SK-N-SH treated with all-trans-retinoic acid at 6 μM for 48 hours (cell line): ENCODE measurements at regions not wholly inside any gene's neighbourhood (a gene's known extent, or its start where the extent isn't known, plus 50 kb on each side); places are given as distances from the start of the nearest gene placed in this dataset.

Source experiments
- ATAC-seq: fragments of 200-7000 bp; cut with Tn5 transposase; 3 replicates; pipeline ENCODE4 v1.9.1; 2020; ENCODE audit warnings: mild to moderate bottlenecking, moderate library complexity
- ARNTL ChIP-seq: fragments of 450-650 bp; formaldehyde crosslinking; IDR thresholded peaks from 2 replicates; pipeline ENCODE4 v1.5.0; 2020; ENCODE audit warnings: low read depth, mild to moderate bottlenecking, moderate library complexity, borderline replicate concordance
- BACH2 ChIP-seq: fragments of 250-450 bp; sonication (Bioruptor Pico); IDR thresholded peaks from 2 replicates; pipeline ENCODE4 v1.9.0; 2021; ENCODE audit warnings: mild to moderate bottlenecking, borderline replicate concordance
- CSDC2 ChIP-seq: fragments of 250-450 bp; sonication (Bioruptor Pico); IDR thresholded peaks from 2 replicates; pipeline ENCODE4 v1.5.0; 2020; ENCODE audit warnings: mild to moderate bottlenecking, moderate library complexity
- ESRRG ChIP-seq: fragments of 250-450 bp; sonication (Bioruptor Pico); IDR thresholded peaks from 2 replicates; pipeline ENCODE4 v1.6.1; 2021; ENCODE audit warnings: mild to moderate bottlenecking
- GLIS3 ChIP-seq: fragments of 250-450 bp; sonication (Bioruptor Pico); IDR thresholded peaks from 2 replicates; pipeline ENCODE4 v1.5.0; 2020; ENCODE audit warnings: mild to moderate bottlenecking, moderate library complexity
- ISL1 ChIP-seq: fragments of 250-450 bp; sonication (Bioruptor Pico); IDR thresholded peaks from 2 replicates; pipeline ENCODE4 v2.1.2; 2022; ENCODE audit warnings: mild to moderate bottlenecking, moderate library complexity
- OSR1 ChIP-seq: fragments of 250-450 bp; sonication (Bioruptor Pico); IDR thresholded peaks from 2 replicates; pipeline ENCODE4 v1.8.0; 2022; ENCODE audit warnings: moderate library complexity, mild to moderate bottlenecking, inconsistent platforms
- PATZ1 ChIP-seq: fragments of 250-450 bp; sonication (Bioruptor Pico); IDR thresholded peaks from 2 replicates; pipeline ENCODE4 v1.8.0; 2020; ENCODE audit warnings: mild to moderate bottlenecking, moderate library complexity, borderline replicate concordance
- PPARA ChIP-seq: fragments of 250-450 bp; sonication (Bioruptor Pico); IDR thresholded peaks from 2 replicates; pipeline ENCODE4 v1.5.0; 2020; ENCODE audit warnings: mild to moderate bottlenecking, borderline replicate concordance
- RARB ChIP-seq: fragments of 250-450 bp; sonication (Bioruptor Pico); IDR thresholded peaks from 2 replicates; pipeline ENCODE4 v1.8.0; 2021; ENCODE audit warnings: mild to moderate bottlenecking, moderate library complexity
- SNAI2 ChIP-seq: fragments of 250-450 bp; sonication (Bioruptor Pico); IDR thresholded peaks from 2 replicates; pipeline ENCODE4 v1.5.0; 2020; ENCODE audit warnings: mild to moderate bottlenecking, moderate library complexity
- TCF4 ChIP-seq: fragments of 250-450 bp; sonication (Bioruptor Pico); IDR thresholded peaks from 2 replicates; pipeline ENCODE4 v1.8.0; 2021; ENCODE audit warnings: mild to moderate bottlenecking, moderate library complexity, borderline replicate concordance
- TOX ChIP-seq: fragments of 250-450 bp; sonication (Bioruptor Pico); IDR thresholded peaks from 2 replicates; pipeline ENCODE4 v1.8.0; 2021; ENCODE audit warnings: mild to moderate bottlenecking, moderate library complexity, borderline replicate concordance
- ZC3H10 ChIP-seq: fragments of 250-450 bp; sonication (Bioruptor Pico); IDR thresholded peaks from 2 replicates; pipeline ENCODE4 v1.5.1; 2021; ENCODE audit warnings: mild to moderate bottlenecking, moderate library complexity
- ZFP3 ChIP-seq: fragments of 250-450 bp; sonication (Bioruptor Pico); IDR thresholded peaks from 2 replicates; pipeline ENCODE4 v1.5.0; 2020; ENCODE audit warnings: mild to moderate bottlenecking, moderate library complexity
- ZFP30 ChIP-seq: fragments of 450-650 bp; formaldehyde crosslinking; IDR thresholded peaks from 2 replicates; pipeline ENCODE4 v1.5.0; 2022; ENCODE audit warnings: mild to moderate bottlenecking, moderate library complexity
- ZNF565 ChIP-seq: fragments of 450-650 bp; formaldehyde crosslinking; conservative IDR thresholded peaks from 2 replicates; pipeline ENCODE4 v1.5.0; 2020; ENCODE audit warnings: low read depth, mild to moderate bottlenecking, moderate library complexity
- ZNF70 ChIP-seq: fragments of 450-650 bp; formaldehyde crosslinking; IDR thresholded peaks from 2 replicates; pipeline ENCODE4 v1.5.0; 2020; ENCODE audit warnings: mild to moderate bottlenecking, moderate library complexity
- ZNF8 ChIP-seq: fragments of 450-650 bp; formaldehyde crosslinking; IDR thresholded peaks from 2 replicates; pipeline ENCODE4 v1.5.0; 2020; ENCODE audit warnings: mild to moderate bottlenecking, moderate library complexity
- TF ChIP-seq, protein P1 (sequence below): fragments of 250-450 bp; sonication (Bioruptor Pico); IDR thresholded peaks from 2 replicates; pipeline ENCODE4 v1.5.1; 2020; ENCODE audit warnings: low read depth, mild to moderate bottlenecking, moderate library complexity
- TF ChIP-seq, protein P2 (sequence below): fragments of 250-450 bp; sonication (Bioruptor Pico); IDR thresholded peaks from 2 replicates; pipeline ENCODE4 v1.8.0; 2021; ENCODE audit warnings: low read depth, mild to moderate bottlenecking, moderate library complexity, borderline replicate concordance
- TF ChIP-seq, protein P3 (sequence below): fragments of 250-450 bp; sonication (Bioruptor Pico); IDR thresholded peaks from 2 replicates; pipeline ENCODE4 v1.5.1; 2021; ENCODE audit warnings: mild to moderate bottlenecking, moderate library complexity

DNA sequence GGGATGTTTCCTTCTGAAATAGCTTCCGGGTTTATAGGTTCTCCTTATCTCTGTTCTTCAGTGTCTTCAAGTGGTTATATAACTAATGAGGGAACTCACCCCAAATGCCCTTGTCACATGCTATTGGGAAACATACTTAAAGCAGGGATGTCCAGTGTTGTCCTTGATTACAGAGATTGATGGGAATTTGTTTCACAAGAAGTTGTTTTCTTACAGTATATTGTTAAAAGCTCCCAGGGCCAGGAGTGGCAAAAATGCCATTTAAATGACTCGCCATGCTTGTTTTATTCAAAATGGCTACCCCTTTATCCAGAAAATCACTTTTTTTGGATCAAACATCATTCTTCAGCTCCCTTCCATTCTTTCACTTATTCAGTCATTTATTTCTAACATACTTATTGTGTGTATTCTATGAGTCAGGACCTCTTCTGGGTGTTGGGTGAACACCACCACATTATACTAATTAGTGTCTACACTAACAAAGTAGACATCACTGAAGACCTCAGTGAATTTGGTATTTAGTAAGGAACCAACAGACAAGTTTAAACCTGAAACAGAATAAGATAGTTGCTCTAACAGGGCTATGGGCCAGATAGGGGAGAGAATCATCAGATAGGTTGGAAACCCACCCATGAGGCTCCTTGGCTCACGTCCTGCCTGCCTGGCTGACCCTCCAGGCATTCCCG lies 791.1 kb downstream of the MAFB start:
- ATAC-seq, result no peak

DNA sequence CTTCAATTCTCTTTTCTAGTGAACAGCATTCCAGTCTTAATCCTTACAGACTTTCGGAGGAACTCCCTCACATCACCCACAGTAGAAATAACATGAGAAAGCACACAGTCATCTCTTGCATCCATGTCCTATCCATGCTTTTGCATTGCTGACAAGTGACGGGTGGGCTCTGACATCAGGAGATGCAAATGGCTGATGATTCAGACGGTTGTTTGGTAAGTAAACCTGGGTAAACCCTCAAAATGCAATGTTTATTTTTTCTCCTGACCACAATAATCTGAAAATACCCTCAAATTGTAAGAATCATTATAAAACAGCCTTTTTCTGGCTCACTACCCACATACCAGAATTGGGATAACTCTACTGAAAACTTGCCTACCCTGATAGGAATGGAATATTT lies 792.0 kb downstream of the MAFB start:
- TF ChIP-seq SNAI2 (CRISPR knock-in tag), result no peak
- no peak for TF ChIP-seq ISL1
- TF ChIP-seq ZNF565 (CRISPR knock-in tag), result no peak
- TF ChIP-seq ZFP30 (CRISPR knock-in tag), result no peak
- TF ChIP-seq, protein P1, sequence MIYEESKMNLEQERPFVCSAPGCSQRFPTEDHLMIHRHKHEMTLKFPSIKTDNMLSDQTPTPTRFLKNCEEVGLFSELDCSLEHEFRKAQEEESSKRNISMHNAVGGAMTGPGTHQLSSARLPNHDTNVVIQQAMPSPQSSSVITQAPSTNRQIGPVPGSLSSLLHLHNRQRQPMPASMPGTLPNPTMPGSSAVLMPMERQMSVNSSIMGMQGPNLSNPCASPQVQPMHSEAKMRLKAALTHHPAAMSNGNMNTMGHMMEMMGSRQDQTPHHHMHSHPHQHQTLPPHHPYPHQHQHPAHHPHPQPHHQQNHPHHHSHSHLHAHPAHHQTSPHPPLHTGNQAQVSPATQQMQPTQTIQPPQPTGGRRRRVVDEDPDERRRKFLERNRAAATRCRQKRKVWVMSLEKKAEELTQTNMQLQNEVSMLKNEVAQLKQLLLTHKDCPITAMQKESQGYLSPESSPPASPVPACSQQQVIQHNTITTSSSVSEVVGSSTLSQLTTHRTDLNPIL (CRISPR knock-in tag), result no peak
- no peak for TF ChIP-seq ARNTL (CRISPR knock-in tag)
- TF ChIP-seq RARB (CRISPR knock-in tag), result no peak
- TF ChIP-seq ZFP3, result no peak
- no peak for TF ChIP-seq BACH2
- no peak for TF ChIP-seq TOX (CRISPR knock-in tag)
- TF ChIP-seq OSR1, result no peak
- TF ChIP-seq ZNF70 (CRISPR knock-in tag), result no peak
- TF ChIP-seq, protein P2, sequence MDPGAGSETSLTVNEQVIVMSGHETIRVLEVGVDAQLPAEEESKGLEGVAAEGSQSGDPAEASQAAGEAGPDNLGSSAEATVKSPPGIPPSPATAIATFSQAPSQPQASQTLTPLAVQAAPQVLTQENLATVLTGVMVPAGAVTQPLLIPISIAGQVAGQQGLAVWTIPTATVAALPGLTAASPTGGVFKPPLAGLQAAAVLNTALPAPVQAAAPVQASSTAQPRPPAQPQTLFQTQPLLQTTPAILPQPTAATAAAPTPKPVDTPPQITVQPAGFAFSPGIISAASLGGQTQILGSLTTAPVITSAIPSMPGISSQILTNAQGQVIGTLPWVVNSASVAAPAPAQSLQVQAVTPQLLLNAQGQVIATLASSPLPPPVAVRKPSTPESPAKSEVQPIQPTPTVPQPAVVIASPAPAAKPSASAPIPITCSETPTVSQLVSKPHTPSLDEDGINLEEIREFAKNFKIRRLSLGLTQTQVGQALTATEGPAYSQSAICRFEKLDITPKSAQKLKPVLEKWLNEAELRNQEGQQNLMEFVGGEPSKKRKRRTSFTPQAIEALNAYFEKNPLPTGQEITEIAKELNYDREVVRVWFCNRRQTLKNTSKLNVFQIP, result no peak
- TF ChIP-seq ZC3H10, result no peak
- no peak for TF ChIP-seq ZNF8 (CRISPR knock-in tag)
- TF ChIP-seq, all 23 proteins: peak for 0
- no peak for ATAC-seq

More for the DNA sequence above, 791.1 kb downstream of the MAFB start:
- TF ChIP-seq OSR1 (no peak), SNAI2 (CRISPR knock-in tag) (no peak), PATZ1 (CRISPR knock-in tag) (no peak), ZNF8 (CRISPR knock-in tag) (no peak), ISL1 (no peak), ZFP30 (CRISPR knock-in tag) (no peak), ARNTL (CRISPR knock-in tag) (no peak), RARB (CRISPR knock-in tag) (no peak), ZC3H10 (no peak), TCF4 (no peak), ZFP3 (no peak), GLIS3 (CRISPR knock-in tag) (no peak), ESRRG (CRISPR knock-in tag) (no peak), BACH2 (no peak)
- TF ChIP-seq, protein P3, sequence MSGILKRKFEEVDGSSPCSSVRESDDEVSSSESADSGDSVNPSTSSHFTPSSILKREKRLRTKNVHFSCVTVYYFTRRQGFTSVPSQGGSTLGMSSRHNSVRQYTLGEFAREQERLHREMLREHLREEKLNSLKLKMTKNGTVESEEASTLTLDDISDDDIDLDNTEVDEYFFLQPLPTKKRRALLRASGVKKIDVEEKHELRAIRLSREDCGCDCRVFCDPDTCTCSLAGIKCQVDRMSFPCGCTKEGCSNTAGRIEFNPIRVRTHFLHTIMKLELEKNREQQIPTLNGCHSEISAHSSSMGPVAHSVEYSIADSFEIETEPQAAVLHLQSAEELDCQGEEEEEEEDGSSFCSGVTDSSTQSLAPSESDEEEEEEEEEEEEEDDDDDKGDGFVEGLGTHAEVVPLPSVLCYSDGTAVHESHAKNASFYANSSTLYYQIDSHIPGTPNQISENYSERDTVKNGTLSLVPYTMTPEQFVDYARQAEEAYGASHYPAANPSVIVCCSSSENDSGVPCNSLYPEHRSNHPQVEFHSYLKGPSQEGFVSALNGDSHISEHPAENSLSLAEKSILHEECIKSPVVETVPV (CRISPR knock-in tag), result no peak
- TF ChIP-seq, protein P1 (CRISPR knock-in tag), result no peak
- TF ChIP-seq, protein P2, result no peak
- TF ChIP-seq, all 23 proteins: peak for 0

DNA sequence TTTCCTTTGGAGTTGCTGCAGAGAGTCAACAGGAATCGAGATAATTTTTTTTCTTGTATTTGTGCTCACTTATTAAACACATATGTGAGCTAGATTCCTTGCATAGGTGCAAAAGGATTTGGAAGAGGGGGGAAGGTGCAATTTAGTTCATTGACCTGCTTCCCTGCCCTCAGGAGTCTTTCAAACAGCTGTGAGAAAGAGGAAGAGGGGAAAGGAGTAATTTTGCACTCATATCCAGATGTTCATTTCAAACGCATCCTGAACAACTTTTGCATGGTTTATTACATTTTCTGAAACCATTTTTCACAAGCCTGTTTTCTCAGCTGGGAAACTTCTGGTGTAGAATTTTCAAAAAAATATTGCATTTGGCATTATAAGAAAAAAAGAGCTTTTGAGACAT lies 795.0 kb downstream of the MAFB start:
- ATAC-seq, result no peak
- TF ChIP-seq ZNF565 (CRISPR knock-in tag) (no peak), ESRRG (CRISPR knock-in tag) (no peak), PPARA (CRISPR knock-in tag) (no peak), CSDC2 (no peak), SNAI2 (CRISPR knock-in tag) (no peak), ZC3H10 (no peak), BACH2 (no peak), TOX (CRISPR knock-in tag) (no peak), ZNF70 (CRISPR knock-in tag) (no peak), ZFP30 (CRISPR knock-in tag) (no peak)
- TF ChIP-seq, protein P3 (CRISPR knock-in tag), result no peak
